ENCODE measurements at regions not wholly inside any gene's neighbourhood (a gene's known extent, or its start where the extent isn't known, plus 50 kb on each side); places are given as distances from the start of the nearest gene placed in this dataset.

DNA sequence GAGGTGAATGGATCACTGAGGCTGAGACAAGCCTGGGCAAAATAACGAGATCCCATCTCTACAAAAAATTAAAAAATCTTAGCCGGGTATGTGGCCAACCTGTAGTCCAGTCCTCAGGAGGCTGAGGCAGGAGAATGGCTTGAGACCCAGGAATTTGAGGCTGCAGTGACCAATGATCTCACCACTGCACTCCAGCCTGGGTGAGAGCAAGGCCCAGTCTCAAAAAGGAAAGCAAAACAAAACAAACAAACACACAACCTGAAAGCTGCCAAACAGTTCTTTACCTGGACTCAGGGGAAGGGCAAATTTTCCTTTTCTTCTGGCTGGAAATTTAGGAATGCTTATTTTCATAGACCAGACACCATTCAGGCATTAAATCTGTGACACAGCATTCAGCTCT, 163.1 kb upstream of the FAT1 start:
- intact Hi-C loops (cut with micrococcal nuclease): no loop called here

DNA sequence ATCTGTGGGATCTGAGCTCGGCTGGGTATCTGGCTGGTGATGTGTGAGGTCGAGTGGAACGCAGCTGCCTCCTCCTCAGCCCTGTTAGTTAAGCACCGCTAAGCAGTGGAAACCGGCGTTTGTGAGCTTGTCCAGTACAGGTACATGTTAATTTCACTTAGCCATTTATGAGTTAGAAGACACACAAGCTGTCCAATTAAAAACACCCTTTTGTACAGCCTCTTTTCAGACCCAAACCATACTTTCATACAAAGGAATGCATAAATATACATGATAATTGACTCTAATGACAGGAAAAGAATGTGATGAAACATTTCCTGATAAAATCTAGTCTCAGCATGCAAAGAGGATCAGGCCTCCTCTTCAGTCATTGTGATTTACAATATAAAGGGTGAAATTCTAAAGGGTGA, 163.6 kb upstream of the FAT1 start:
- intact Hi-C loops (cut with micrococcal nuclease): no loop called here

DNA sequence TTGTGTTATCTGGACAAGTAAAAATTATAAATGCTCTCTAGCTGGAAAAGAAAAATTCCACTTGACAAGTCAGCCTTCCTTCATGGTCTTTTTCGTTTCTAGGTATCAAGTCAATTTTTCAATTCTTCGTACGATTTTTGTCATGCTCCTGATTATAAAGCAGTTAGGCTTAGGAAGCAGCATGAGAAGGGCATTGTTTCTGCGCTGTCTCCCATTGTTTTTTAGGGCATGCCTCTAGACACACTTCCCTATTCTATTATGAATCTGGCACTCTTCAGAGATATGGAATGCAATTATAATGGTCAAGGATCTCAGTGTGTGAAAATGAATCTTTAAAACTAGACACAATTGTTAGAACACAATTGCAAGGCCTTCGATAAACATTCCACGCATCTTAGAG, 164.1 kb upstream of the FAT1 start:
- intact Hi-C loops (cut with micrococcal nuclease): no loop called here

DNA sequence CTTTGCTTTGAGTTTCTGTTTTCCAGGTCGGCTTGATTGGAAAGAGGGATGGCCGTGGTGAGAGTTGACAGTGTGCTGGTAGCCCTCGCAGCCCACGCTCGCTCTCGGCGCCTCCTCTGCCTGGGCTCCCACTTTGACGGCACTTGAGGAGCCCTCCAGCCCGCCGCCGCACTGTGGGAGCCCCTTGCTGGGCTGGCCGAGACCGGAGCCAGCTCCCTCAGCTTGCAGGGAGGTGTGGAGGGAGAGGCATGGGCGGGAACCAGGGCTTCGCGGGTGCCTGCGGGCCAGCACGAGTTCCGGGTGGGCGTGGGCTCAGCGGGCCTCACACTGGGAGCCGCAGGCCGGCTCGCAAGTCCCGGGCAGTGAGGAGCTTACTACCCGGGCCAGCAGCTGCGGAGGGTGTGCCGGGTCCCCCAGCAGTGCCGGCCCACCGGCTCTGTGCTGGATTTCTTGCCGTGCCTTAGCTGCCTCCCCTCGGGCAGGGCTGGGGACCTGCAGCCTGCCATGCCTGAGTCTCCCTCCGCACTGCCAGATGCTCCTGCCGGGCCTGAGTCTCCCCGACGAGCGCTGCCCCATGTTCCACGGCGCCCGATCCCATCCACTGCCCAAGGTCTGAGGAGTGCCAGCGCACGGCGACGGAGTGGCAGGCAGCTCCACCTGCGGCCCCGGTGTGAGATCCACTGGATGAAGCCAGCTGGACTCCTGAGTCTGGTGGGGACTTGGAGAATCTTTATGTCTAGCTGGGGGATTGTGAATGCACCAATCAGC, 166.4 kb upstream of the FAT1 start:
- intact Hi-C loops (cut with micrococcal nuclease): no loop called here

GRCh38 chr4:186891859-186892486, 168.3 kb upstream of the FAT1 start:
- intact Hi-C loops (cut with micrococcal nuclease): no loop called here

DNA sequence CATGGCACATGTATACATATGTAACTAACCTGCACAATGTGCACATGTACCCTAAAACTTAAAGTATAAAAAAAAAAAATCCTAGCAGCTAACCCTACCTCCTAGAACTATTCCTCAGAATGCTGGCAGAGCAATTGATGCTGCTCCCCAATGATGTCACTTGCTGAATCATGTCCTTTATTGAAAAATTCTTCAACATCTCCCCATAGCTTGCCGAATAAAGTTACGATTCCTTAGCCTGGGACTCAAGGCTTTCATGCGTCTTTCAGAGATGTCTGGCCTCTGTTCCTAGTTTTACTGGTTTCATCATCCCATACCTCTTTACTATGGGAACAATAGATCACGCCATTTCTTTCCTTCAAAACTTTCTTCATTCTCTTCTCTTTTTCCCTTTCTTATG, 174.7 kb upstream of the FAT1 start:
- intact Hi-C loops (cut with micrococcal nuclease): no loop called here

- intact Hi-C loops (cut with micrococcal nuclease): no loop called here
These were observed 176.7 kb upstream of the FAT1 start for GRCh38 chr4:186900232-186900900.

GRCh38 chr4:186900984-186901383, 177.3 kb upstream of the FAT1 start:
- intact Hi-C loops (cut with micrococcal nuclease): no loop called here

DNA sequence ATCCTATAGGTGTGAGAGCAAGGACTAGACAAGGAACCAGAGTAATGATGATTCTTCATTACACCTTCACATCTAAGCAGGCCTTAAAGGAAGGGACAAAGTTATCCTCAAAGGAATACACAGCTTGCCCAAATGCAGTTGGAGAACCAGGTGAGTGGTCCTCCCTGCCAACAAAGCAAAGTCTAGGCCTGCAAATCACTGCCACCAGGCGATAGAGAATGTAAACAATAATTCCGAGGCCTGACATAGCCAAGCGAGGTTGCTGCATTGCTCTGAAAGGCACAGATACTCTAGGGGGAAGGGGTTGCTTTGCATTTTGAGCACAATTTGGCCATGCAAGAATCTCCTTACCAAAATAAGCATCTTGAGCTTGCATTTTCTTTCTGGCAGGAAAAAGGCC, 178.2 kb upstream of the FAT1 start:
- intact Hi-C loops (cut with micrococcal nuclease): no loop called here

DNA sequence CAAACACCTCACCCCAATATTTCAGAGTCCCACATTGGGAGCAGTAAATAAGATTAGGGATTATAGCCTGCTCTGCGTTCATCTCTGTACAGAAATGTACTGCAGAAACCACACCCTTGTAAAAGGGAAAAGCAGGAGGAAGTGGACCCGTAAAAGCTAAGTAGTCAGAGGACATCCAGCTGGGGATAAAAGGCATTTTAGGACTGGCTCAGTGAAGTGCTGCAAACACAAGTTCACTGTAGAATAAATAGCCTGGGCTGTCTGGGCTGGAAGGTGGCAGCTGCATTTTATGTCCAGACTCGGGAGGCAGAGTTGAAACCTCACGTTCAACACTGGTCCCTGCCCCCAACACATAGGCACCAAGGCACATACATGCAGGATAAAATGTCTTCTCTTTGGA, 178.7 kb upstream of the FAT1 start:
- intact Hi-C loops (cut with micrococcal nuclease): no loop called here

- intact Hi-C loops (cut with micrococcal nuclease): no loop called here
These were observed 180.4 kb upstream of the FAT1 start for GRCh38 chr4:186904101-186904500.

DNA sequence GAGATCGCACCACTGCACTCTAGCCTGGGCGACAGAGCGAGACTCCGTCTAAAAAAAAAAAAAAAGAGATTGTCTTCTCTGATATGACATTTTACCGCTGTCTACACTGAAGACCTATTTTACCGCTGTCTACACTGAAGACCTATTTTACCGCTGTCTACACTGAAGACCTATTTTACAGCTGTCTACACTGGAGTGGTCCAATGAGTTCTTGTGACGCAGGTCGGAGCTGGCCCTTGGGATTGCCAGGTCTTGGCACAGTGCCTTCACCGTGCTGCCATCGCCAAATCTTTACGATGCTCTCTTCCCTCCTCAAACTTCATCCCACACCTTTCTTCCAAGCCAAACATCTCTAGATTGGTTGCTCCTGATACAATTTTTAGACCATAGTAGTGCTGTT, 183.1 kb upstream of the FAT1 start:
- intact Hi-C loops (cut with micrococcal nuclease): no loop called here

GRCh38 chr4:186910385-186910784, 186.7 kb upstream of the FAT1 start:
- intact Hi-C loops (cut with micrococcal nuclease): no loop called here

GRCh38 chr4:186912606-186913005, 188.9 kb upstream of the FAT1 start:
- intact Hi-C loops (cut with micrococcal nuclease): no loop called here

DNA sequence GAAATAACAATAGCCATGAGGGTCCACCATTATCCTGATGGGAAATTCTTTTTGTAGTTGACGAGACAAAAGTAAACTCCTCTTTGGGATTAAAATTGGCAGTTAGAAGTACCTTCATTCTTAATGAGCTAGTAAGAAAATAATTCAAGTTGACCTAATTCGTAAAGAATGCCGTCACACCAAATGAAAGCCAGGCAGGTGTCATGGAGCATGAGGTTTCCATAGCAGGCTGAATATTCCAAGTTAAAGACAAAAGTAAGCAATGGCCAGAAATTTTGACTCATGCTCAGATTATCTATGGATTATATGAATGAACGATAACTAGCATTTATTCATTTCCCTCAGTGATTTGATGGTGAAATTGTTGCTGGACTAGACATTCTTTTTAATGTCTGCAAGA, 192.2 kb upstream of the FAT1 start:
- intact Hi-C loops (cut with micrococcal nuclease): no loop called here

DNA sequence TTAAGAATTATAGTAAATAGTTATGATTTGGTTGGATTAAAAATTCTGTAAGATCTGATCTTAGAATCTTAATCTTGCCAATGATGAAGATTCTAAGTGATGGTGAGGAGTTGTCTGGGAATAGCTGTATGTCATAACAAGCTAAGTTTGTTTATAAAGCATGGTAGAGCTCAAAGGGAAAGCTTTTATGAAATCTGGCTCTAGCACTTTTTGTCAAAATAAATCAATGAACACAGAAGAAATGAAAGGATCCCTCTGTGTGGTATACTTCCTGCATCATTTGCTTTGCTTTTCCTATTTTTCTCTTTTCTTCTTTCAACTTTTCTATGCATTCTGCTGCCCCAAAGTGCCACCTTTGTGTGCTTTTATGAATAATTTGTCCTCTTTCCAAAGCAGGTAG, 193.5 kb upstream of the FAT1 start:
- intact Hi-C loops (cut with micrococcal nuclease): no loop called here

- intact Hi-C loops (cut with micrococcal nuclease): no loop called here
These were observed 194.8 kb upstream of the FAT1 start for GRCh38 chr4:186918466-186918865.

DNA sequence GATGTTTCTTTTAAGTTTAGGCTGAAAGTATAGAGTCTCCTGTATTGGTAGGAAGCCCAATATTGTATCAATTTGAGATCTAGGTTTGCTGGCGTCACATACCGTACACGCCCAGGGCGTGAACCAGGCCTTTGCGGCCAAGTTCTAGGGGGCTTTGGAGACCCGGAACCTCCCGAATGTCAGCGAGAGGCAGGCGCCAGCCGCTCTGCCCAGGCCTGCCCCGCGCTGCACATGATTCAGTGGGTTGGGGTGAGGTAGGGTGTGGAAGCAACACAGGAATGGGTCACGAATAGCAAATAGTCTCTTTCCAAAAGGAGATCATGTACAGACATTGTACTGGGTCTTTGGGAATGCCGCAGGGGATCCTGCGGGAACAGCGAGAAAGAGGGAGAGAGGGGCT, 195.7 kb upstream of the FAT1 start:
- intact Hi-C loops (cut with micrococcal nuclease): no loop called here

DNA sequence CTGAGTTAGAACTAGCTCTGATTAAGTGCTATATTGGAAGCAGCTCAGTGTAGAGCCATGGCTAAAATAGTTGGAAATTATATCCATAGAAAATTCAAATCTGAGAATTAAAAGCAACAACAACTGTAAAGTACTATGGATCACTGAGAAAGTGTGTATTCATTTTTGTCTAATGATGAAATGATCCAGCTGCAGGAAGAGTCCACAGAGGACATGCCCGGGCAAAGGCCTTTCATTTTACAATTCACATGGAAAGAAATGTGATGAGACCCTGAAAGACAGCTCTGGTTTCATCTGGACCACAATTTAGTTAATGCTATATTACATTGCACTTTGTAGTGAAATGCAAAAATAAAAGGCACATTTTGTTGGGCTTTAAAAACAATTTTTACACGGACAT, 196.8 kb upstream of the FAT1 start:
- intact Hi-C loops (cut with micrococcal nuclease): no loop called here

DNA sequence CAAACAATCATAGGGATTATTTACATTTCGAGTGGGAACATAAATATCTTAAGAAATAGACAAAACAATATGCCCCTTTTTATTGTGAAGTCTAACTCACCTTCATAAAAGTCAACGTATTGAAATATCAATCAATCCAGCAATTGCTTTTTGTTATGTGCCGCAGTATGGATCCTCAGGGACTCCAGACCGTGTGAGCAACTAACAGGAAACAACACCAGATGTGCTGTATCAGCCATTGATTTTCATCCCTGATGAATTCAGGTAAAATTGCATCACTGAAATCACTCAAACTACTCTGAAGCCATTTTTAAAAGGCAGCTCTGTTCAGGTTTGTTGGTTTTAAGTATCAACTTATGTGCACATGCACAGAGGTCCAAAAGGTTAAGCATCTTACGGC, 197.3 kb upstream of the FAT1 start:
- intact Hi-C loops (cut with micrococcal nuclease): no loop called here

- intact Hi-C loops (cut with micrococcal nuclease): no loop called here
These were observed 201.1 kb upstream of the FAT1 start for GRCh38 chr4:186924723-186925122.

DNA sequence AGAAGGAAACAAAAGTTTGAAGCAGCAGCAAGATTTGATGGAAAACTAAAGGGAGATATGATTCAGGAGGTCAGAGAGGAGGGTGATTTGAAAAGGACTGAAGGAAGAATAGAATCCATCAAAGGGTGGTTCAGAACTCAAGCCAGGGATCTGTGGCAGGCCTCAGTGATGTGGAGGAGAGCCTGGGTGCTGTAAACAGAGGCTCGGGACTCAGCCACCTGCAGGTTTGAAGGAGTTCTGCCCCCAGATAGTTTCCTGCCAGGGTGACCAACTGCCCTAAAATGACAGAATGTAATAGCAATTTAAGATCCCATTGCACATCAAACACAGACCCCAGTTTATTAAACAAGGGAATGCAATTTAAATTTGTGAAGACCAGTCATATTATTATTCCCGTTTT, 204.0 kb upstream of the FAT1 start:
- intact Hi-C loops (cut with micrococcal nuclease): no loop called here

GRCh38 chr4:186930024-186930423, 206.4 kb upstream of the FAT1 start:
- intact Hi-C loops (cut with micrococcal nuclease): no loop called here

All from T-helper 2 cell treated with Interferon-gamma antibody and Interleukin-4, amounts not matched to agents 100 ng/mL and 5 ng/mL, for 36 hours (primary cell).